HEK293 (cell line): ENCODE measurements at regions not wholly inside any gene's neighbourhood (a gene's known extent, or its start where the extent isn't known, plus 50 kb on each side); places are given as distances from the start of the nearest gene placed in this dataset.

Experiments used
- CTCF ChIA-PET: fragments of 350-600 bp; formaldehyde crosslinking; extraction: SDS; loops from one replicate; lab custom pipeline; 2021; ENCODE audit warnings: antibody characterized with exemption; lab: Yijun Ruan, JAX
- POLR2A ChIA-PET: fragments of 300-600 bp; formaldehyde crosslinking; extraction: SDS; loops from one replicate; lab custom pipeline; 2020; ENCODE audit warnings: antibody characterized with exemption, inconsistent platforms; lab: Yijun Ruan, JAX
- H3K27ac ChIP-seq: fragments of 200-500 bp; sonication (Bioruptor generic); 2 replicates; pipeline ENCODE4 v1.5.1; 2014; ENCODE audit warnings: low read depth, low read length, control low read depth, inconsistent platforms; ENCODE audit errors: extremely low read depth
- H3K36me3 ChIP-seq, 2 experiments: fragments of 200-500 bp in 1 of 2; sonication (Bioruptor generic) in 1 of 2; 1 replicate in 1 of 2; 2 replicates in 1 of 2; pipeline ENCODE4 v1.5.1; 2014 to 2017; ENCODE audit warnings: inconsistent platforms in 2 of 2, low read length in 2 of 2; ENCODE audit not compliant: control insufficient read depth in 2 of 2, insufficient read depth in 1 of 2
- H3K4me1 ChIP-seq: fragments of 200-500 bp; sonication (Bioruptor generic); 2 replicates; pipeline ENCODE4 v1.5.1; 2014; ENCODE audit warnings: mild to moderate bottlenecking, low read length, inconsistent platforms; ENCODE audit not compliant: control insufficient read depth, insufficient read depth
- H3K4me3 ChIP-seq: 2 replicates; pipeline ENCODE4 v1.5.1; 2011; ENCODE audit warnings: low read depth, mild to moderate bottlenecking, control low read depth, low read length, moderate library complexity
- H3K9me3 ChIP-seq: fragments of 200-500 bp; sonication (Bioruptor generic); 2 replicates; pipeline ENCODE4 v1.5.1; 2014; ENCODE audit warnings: low read depth, low read length, inconsistent platforms; ENCODE audit not compliant: control insufficient read depth, insufficient read depth
- BCL11A ChIP-seq: fragments of 450-650 bp; formaldehyde crosslinking; IDR thresholded peaks from 2 replicates; pipeline ENCODE4 v1.5.1; 2016; ENCODE audit warnings: low read depth, missing biosample characterization, missing genetic modification characterization
- GLI2 ChIP-seq: fragments of 450-650 bp; formaldehyde crosslinking; IDR thresholded peaks from 2 replicates; pipeline ENCODE4; 2017; ENCODE audit warnings: missing biosample characterization, missing genetic modification characterization, low read depth, borderline replicate concordance
- GLIS1 ChIP-seq: fragments of 450-650 bp; formaldehyde crosslinking; IDR thresholded peaks from 2 replicates; pipeline ENCODE4 v1.5.1; 2016; ENCODE audit warnings: missing biosample characterization, missing genetic modification characterization
- GLIS2 ChIP-seq: fragments of 450-650 bp; formaldehyde crosslinking; IDR thresholded peaks from 2 replicates; pipeline ENCODE4 v1.5.1; 2016; ENCODE audit warnings: missing biosample characterization, missing genetic modification characterization
- HOXC10 ChIP-seq: sonication (generic); formaldehyde crosslinking; IDR thresholded peaks from 2 replicates; pipeline ENCODE4 v1.8.1; 2023; ENCODE audit warnings: mild to moderate bottlenecking, missing genetic modification reagents
- KLF10 ChIP-seq: fragments of 450-650 bp; IDR thresholded peaks from 2 replicates; pipeline ENCODE4 v1.5.1; 2018; ENCODE audit warnings: missing biosample characterization, mild to moderate bottlenecking, missing genetic modification characterization
- PRDM1 ChIP-seq: fragments of 450-650 bp; formaldehyde crosslinking; IDR thresholded peaks from 2 replicates; pipeline ENCODE4; 2016; ENCODE audit warnings: missing biosample characterization, missing genetic modification characterization
- RBAK ChIP-seq: fragments of 450-650 bp; formaldehyde crosslinking; IDR thresholded peaks from 2 replicates; pipeline ENCODE4 v1.5.1; 2016; ENCODE audit warnings: missing biosample characterization, missing genetic modification characterization
- REPIN1 ChIP-seq: fragments of 450-650 bp; formaldehyde crosslinking; IDR thresholded peaks from 2 replicates; pipeline ENCODE4 v1.5.1; 2017; ENCODE audit warnings: missing biosample characterization, missing genetic modification characterization, low read depth
- SP3 ChIP-seq: fragments of 450-650 bp; formaldehyde crosslinking; IDR thresholded peaks from 2 replicates; pipeline ENCODE4 v1.5.1; 2016; ENCODE audit warnings: missing biosample characterization, missing genetic modification characterization
- ZBTB11 ChIP-seq: fragments of 450-650 bp; formaldehyde crosslinking; conservative IDR thresholded peaks from 2 replicates; pipeline ENCODE4 v1.5.1; 2016; ENCODE audit warnings: low read depth, missing biosample characterization, missing genetic modification characterization
- ZNF114 ChIP-seq: fragments of 450-650 bp; formaldehyde crosslinking; IDR thresholded peaks from 2 replicates; pipeline ENCODE4 v1.5.0; 2017; ENCODE audit warnings: missing biosample characterization, missing genetic modification characterization
- ZNF202 ChIP-seq: fragments of 450-650 bp; formaldehyde crosslinking; IDR thresholded peaks from 2 replicates; pipeline ENCODE4 v1.5.1; 2016; ENCODE audit warnings: missing biosample characterization, missing genetic modification characterization, borderline replicate concordance
- ZNF302 ChIP-seq: fragments of 450-650 bp; formaldehyde crosslinking; IDR thresholded peaks from 2 replicates; pipeline ENCODE4 v1.5.1; 2016; ENCODE audit warnings: missing biosample characterization, missing genetic modification characterization, low read depth
- ZNF529 ChIP-seq: fragments of 450-650 bp; formaldehyde crosslinking; IDR thresholded peaks from 2 replicates; pipeline ENCODE4 v1.5.1; 2017; ENCODE audit warnings: missing genetic modification characterization, missing biosample characterization; ENCODE audit not compliant: insufficient replicate concordance
- ZNF530 ChIP-seq: fragments of 450-650 bp; formaldehyde crosslinking; IDR thresholded peaks from 2 replicates; pipeline ENCODE4 v1.5.1; 2016; ENCODE audit warnings: low read depth, missing biosample characterization, missing genetic modification characterization
- ZNF548 ChIP-seq: fragments of 450-650 bp; formaldehyde crosslinking; IDR thresholded peaks from 2 replicates; pipeline ENCODE4 v1.5.1; 2016; ENCODE audit warnings: missing biosample characterization, missing genetic modification characterization
- ZNF549 ChIP-seq: fragments of 450-650 bp; IDR thresholded peaks from 2 replicates; pipeline ENCODE4 v1.5.1; 2018; ENCODE audit warnings: missing biosample characterization, missing genetic modification characterization, mild to moderate bottlenecking, inconsistent platforms, moderate library complexity
- ZNF555 ChIP-seq: fragments of 450-650 bp; formaldehyde crosslinking; conservative IDR thresholded peaks from 2 replicates; pipeline ENCODE4 v1.5.1; 2017; ENCODE audit warnings: missing biosample characterization, mild to moderate bottlenecking, missing genetic modification characterization, inconsistent platforms
- ZNF580 ChIP-seq: fragments of 450-650 bp; formaldehyde crosslinking; IDR thresholded peaks from 2 replicates; pipeline ENCODE4 v1.5.1; 2016; ENCODE audit warnings: missing biosample characterization, missing genetic modification characterization
- ZNF600 ChIP-seq: fragments of 450-650 bp; formaldehyde crosslinking; IDR thresholded peaks from 2 replicates; pipeline ENCODE4 v1.5.1; 2016; ENCODE audit warnings: missing biosample characterization, missing genetic modification characterization
- ZNF658 ChIP-seq: fragments of 450-650 bp; formaldehyde crosslinking; IDR thresholded peaks from 2 replicates; pipeline ENCODE4; 2016; ENCODE audit warnings: missing biosample characterization, missing genetic modification characterization
- ZNF707 ChIP-seq: fragments of 450-650 bp; formaldehyde crosslinking; IDR thresholded peaks from 2 replicates; pipeline ENCODE4 v1.5.1; 2016; ENCODE audit warnings: missing biosample characterization, missing genetic modification characterization
- ZNF747 ChIP-seq: fragments of 450-650 bp; formaldehyde crosslinking; IDR thresholded peaks from 2 replicates; pipeline ENCODE4 v1.5.1; 2016; ENCODE audit warnings: missing biosample characterization, missing genetic modification characterization
- ZNF785 ChIP-seq: fragments of 450-650 bp; formaldehyde crosslinking; IDR thresholded peaks from 2 replicates; pipeline ENCODE4 v1.5.1; 2016; ENCODE audit warnings: missing biosample characterization, missing genetic modification characterization
- TF ChIP-seq, protein P1 (sequence below): fragments of 450-650 bp; formaldehyde crosslinking; IDR thresholded peaks from 2 replicates; pipeline ENCODE4 v1.5.1; 2017; ENCODE audit warnings: missing biosample characterization, missing genetic modification characterization
- TF ChIP-seq, protein P2 (sequence below): fragments of 450-650 bp; formaldehyde crosslinking; IDR thresholded peaks from 2 replicates; pipeline ENCODE4 v1.5.1; 2016; ENCODE audit warnings: missing biosample characterization, missing genetic modification characterization
- TF ChIP-seq, protein P3 (sequence below): fragments of 450-650 bp; formaldehyde crosslinking; IDR thresholded peaks from 2 replicates; pipeline ENCODE4 v1.5.1; 2016; ENCODE audit warnings: missing biosample characterization, missing genetic modification characterization

DNA sequence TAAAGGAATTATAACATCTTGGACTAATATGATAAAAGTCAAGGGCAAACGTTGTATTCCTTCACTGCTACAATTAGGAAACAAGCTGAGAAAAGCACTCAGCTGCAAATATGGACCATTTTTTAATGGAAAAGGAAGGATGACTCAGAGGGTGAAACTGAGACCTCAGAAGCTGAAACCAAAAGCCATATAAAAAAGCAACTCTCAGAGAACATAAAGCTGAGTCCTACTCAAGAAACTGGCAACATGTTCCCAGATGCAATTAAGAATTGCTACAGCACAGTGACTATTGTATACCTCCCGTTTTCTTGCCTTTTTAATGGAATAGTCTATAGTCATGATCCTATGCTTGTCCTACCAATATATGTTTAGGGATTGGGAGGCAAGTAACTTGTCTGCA is 1106.4 kb upstream of the INTU start:
- Histone ChIP-seq H3K4me3 (no peak overlapping the region), H3K4me1 (no peaks in the 10 kb centered on the region), H3K36me3 (no peaks in the 10 kb centered on the region), H3K27ac (no peak overlapping the region), H3K9me3 (no peaks in the 10 kb centered on the region)
- CTCF ChIA-PET, result no interaction called here
- TF ChIP-seq ZNF302, result no peak
- no peak for TF ChIP-seq ZNF600 (tag by site-specific recombination)
- no peak for TF ChIP-seq ZNF555 (tag by site-specific recombination)
- TF ChIP-seq, protein P1, sequence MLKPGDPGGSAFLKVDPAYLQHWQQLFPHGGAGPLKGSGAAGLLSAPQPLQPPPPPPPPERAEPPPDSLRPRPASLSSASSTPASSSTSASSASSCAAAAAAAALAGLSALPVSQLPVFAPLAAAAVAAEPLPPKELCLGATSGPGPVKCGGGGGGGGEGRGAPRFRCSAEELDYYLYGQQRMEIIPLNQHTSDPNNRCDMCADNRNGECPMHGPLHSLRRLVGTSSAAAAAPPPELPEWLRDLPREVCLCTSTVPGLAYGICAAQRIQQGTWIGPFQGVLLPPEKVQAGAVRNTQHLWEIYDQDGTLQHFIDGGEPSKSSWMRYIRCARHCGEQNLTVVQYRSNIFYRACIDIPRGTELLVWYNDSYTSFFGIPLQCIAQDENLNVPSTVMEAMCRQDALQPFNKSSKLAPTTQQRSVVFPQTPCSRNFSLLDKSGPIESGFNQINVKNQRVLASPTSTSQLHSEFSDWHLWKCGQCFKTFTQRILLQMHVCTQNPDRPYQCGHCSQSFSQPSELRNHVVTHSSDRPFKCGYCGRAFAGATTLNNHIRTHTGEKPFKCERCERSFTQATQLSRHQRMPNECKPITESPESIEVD (tag by site-specific recombination), result no peak
- TF ChIP-seq ZNF202, result no peak
- no peak for TF ChIP-seq ZNF549 (tag by site-specific recombination)
- TF ChIP-seq, protein P2, sequence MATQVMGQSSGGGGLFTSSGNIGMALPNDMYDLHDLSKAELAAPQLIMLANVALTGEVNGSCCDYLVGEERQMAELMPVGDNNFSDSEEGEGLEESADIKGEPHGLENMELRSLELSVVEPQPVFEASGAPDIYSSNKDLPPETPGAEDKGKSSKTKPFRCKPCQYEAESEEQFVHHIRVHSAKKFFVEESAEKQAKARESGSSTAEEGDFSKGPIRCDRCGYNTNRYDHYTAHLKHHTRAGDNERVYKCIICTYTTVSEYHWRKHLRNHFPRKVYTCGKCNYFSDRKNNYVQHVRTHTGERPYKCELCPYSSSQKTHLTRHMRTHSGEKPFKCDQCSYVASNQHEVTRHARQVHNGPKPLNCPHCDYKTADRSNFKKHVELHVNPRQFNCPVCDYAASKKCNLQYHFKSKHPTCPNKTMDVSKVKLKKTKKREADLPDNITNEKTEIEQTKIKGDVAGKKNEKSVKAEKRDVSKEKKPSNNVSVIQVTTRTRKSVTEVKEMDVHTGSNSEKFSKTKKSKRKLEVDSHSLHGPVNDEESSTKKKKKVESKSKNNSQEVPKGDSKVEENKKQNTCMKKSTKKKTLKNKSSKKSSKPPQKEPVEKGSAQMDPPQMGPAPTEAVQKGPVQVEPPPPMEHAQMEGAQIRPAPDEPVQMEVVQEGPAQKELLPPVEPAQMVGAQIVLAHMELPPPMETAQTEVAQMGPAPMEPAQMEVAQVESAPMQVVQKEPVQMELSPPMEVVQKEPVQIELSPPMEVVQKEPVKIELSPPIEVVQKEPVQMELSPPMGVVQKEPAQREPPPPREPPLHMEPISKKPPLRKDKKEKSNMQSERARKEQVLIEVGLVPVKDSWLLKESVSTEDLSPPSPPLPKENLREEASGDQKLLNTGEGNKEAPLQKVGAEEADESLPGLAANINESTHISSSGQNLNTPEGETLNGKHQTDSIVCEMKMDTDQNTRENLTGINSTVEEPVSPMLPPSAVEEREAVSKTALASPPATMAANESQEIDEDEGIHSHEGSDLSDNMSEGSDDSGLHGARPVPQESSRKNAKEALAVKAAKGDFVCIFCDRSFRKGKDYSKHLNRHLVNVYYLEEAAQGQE, result no peak
- TF ChIP-seq ZNF580, result no peak
- POLR2A ChIA-PET, result no interaction called here

- Histone ChIP-seq H3K4me3 (no peak overlapping the region), H3K9me3 (no peaks in the 10 kb centered on the region), H3K4me1 (no peaks in the 10 kb centered on the region), H3K36me3 (no peaks in the 10 kb centered on the region), H3K27ac (no peak overlapping the region)
- ChIA-PET POLR2A (no interaction called here), CTCF (no interaction called here)
- TF ChIP-seq ZNF785 (tag by site-specific recombination) (no peak), SP3 (no peak), GLI2 (tag by site-specific recombination) (no peak), KLF10 (tag by site-specific recombination) (no peak), ZNF548 (tag by site-specific recombination) (no peak), GLIS1 (no peak), ZNF530 (tag by site-specific recombination) (no peak), HOXC10 (CRISPR knock-in tag) (no peak), ZNF114 (tag by site-specific recombination) (no peak), PRDM1 (no peak), ZNF707 (no peak), ZBTB11 (tag by site-specific recombination) (no peak), ZNF529 (tag by site-specific recombination) (no peak), BCL11A (tag by site-specific recombination) (no peak), GLIS2 (tag by site-specific recombination) (no peak), ZNF747 (tag by site-specific recombination) (no peak), ZNF658 (tag by site-specific recombination) (no peak), RBAK (no peak), REPIN1 (tag by site-specific recombination) (no peak)
- TF ChIP-seq, protein P3, sequence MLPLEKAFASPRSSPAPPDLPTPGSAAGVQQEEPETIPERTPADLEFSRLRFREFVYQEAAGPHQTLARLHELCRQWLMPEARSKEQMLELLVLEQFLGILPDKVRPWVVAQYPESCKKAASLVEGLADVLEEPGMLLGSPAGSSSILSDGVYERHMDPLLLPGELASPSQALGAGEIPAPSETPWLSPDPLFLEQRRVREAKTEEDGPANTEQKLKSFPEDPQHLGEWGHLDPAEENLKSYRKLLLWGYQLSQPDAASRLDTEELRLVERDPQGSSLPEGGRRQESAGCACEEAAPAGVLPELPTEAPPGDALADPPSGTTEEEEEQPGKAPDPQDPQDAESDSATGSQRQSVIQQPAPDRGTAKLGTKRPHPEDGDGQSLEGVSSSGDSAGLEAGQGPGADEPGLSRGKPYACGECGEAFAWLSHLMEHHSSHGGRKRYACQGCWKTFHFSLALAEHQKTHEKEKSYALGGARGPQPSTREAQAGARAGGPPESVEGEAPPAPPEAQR (tag by site-specific recombination), result no peak
Observed at GRCh38 chr4:126529997-126530396, 1102.8 kb upstream of the INTU start.
